ENCODE measurements at regions not wholly inside any gene's neighbourhood (a gene's known extent, or its start where the extent isn't known, plus 50 kb on each side); places are given as distances from the start of the nearest gene placed in this dataset.
"Not testable (repeated sequence)": the region's sequence is repeated elsewhere in the genome, so short reads cannot be mapped to it uniquely, and the experiment has no call there.

DNA sequence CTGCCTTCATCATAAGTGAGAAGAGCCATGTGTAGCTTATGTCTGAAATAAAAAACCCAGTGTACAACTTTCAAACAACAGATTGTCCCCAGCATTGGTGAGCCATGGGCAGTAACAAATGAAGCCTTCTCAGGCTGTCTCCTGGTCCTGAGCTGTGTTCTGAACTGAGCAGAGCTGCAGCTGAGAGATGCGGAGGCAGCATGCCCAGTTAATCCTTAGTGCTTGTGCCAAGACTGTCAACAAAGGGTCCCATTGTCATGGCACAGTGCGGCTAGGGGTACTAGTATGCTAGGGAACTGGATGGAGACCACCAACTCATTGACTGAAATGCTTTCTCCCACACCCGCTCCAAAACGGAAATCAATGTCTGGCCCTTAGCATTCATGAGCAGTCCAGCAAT, 154.3 kb downstream of the RMST start:
- DNase-seq, result no peak
- no peaks in the 10 kb centered on the region for H3K36me3 ChIP-seq
- no peaks in the 10 kb centered on the region for H3K9me3 ChIP-seq
- no peak overlapping the region for H3K4me3 ChIP-seq
- no peaks in the 10 kb centered on the region for H3K27me3 ChIP-seq

DNA sequence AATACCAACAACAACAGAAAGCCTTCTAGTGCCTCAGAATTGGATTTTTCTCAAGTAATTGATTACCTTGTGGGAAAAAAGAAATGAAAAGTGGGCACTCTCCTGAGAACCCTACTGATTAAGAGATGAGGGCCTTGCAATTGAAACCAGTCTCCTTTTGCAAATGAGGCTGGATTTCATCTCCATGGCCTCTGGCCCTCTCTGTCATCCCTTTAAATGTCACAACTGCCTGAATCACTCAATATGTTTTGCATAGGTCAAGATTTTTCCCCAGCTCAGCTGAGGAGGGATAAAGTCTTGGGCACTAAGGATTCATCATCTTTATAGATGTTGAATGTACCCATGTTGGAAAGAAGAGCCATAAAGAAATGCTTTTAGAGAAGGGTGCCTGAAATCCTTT, 166.4 kb downstream of the RMST start:
- Histone ChIP-seq H3K36me3 (no peaks in the 10 kb centered on the region), H3K27me3 (no peaks in the 10 kb centered on the region), H3K9me3 (no peaks in the 10 kb centered on the region), H3K4me3 (no peak overlapping the region)
- no peak for DNase-seq

DNA sequence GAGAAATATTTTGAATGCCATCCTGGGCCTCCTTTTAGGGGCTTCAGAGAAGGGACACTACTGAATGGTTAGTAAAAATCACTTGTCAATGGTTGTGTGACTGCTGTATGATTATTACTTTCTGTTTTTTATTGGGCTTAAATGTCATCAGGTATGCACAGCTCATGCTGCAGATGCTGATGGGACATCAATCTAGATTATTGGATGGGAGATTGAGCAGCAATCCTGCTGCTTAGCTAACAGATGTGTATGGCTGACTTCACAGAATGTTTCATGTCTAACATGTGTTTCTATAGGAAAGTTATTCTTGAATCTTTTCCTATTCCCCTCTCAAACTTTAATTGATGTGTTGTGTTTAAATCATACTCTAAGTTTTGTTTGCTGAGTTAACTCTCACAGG, 166.8 kb downstream of the RMST start:
- H3K9me3 ChIP-seq, result no peaks in the 10 kb centered on the region
- no peaks in the 10 kb centered on the region for H3K36me3 ChIP-seq
- H3K27me3 ChIP-seq, result no peaks in the 10 kb centered on the region
- no peak for DNase-seq
- no peak overlapping the region for H3K4me3 ChIP-seq

GRCh38 chr12:97630356-97630755, 167.8 kb downstream of the RMST start:
- no peak for DNase-seq
- Histone ChIP-seq H3K9me3 (no peaks in the 10 kb centered on the region), H3K36me3 (no peaks in the 10 kb centered on the region), H3K4me3 (no peak overlapping the region), H3K27me3 (no peaks in the 10 kb centered on the region)

- no peak overlapping the region for H3K4me3 ChIP-seq
- H3K9me3 ChIP-seq, result no peaks in the 10 kb centered on the region
- DNase-seq, result no peak
- no peaks in the 10 kb centered on the region for H3K36me3 ChIP-seq
- no peaks in the 10 kb centered on the region for H3K27me3 ChIP-seq
Measured at GRCh38 chr12:97630875-97631274, 168.3 kb downstream of the RMST start.

GRCh38 chr12:97637770-97638169, 175.2 kb downstream of the RMST start:
- no peaks in the 10 kb centered on the region for H3K27me3 ChIP-seq
- H3K4me3 ChIP-seq, result no peak overlapping the region
- H3K36me3 ChIP-seq, result no peaks in the 10 kb centered on the region
- DNase-seq, result no peak
- no peaks in the 10 kb centered on the region for H3K9me3 ChIP-seq

- Histone ChIP-seq H3K4me3 (no peak overlapping the region), H3K27me3 (no peaks in the 10 kb centered on the region), H3K9me3 (no peaks in the 10 kb centered on the region), H3K36me3 (no peaks in the 10 kb centered on the region)
- no peak for DNase-seq
Measured at GRCh38 chr12:97638739-97639138, 176.1 kb downstream of the RMST start.

DNA sequence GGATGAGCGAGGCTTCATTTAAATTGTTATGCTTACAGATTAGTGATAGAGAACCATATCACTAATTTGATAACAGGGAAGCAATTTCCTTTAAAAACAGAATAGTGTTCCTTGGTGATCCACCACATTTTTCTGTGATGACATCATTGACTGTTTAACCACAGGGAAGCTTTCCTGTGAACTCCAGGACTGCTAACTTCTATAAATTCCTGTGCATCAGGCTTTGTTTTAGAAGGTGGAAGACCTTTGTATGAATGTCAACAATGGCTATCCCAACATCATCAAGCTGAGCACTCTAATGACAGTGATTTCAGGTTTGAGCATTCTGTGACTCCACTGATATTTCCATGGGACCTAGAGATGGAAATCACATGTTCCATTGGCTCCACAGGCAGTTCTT, 177.1 kb downstream of the RMST start:
- Histone ChIP-seq H3K9me3 (no peaks in the 10 kb centered on the region), H3K4me3 (no peak overlapping the region), H3K27me3 (no peaks in the 10 kb centered on the region), H3K36me3 (no peaks in the 10 kb centered on the region)
- DNase-seq, result no peak

GRCh38 chr12:97640826-97641225, 178.2 kb downstream of the RMST start:
- Histone ChIP-seq H3K4me3 (no peak overlapping the region), H3K27me3 (no peaks in the 10 kb centered on the region), H3K9me3 (no peaks in the 10 kb centered on the region), H3K36me3 (no peaks in the 10 kb centered on the region)
- DNase-seq, result no peak

DNA sequence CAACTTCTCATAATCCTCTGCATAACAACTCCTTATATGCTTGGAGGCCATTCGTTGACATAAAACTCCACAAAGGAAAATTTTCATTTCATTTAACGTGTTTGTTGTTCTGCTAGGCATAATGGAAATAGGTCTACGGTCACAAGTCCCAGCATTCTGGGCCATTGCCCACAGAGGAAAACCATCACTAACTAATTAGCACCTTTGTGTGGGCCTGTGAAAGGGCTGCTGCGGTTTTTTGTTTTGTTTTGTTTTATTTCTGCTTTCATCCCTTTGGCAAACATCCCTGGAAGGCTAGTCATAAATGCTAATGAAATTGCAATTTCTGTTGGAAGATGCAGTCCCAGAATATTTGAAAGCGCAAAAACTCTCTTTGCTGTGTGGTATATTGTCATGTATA, 180.3 kb downstream of the RMST start:
- no peaks in the 10 kb centered on the region for H3K27me3 ChIP-seq
- no peaks in the 10 kb centered on the region for H3K36me3 ChIP-seq
- DNase-seq, result no peak
- H3K4me3 ChIP-seq, result no peak overlapping the region
- no peaks in the 10 kb centered on the region for H3K9me3 ChIP-seq

- H3K36me3 ChIP-seq, result no peaks in the 10 kb centered on the region
- H3K27me3 ChIP-seq, result no peaks in the 10 kb centered on the region
- no peaks in the 10 kb centered on the region for H3K9me3 ChIP-seq
- no peak for DNase-seq
- no peak overlapping the region for H3K4me3 ChIP-seq
Measured at GRCh38 chr12:97643924-97644323, 181.3 kb downstream of the RMST start.

GRCh38 chr12:97645726-97646125, 183.1 kb downstream of the RMST start:
- no peaks in the 10 kb centered on the region for H3K27me3 ChIP-seq
- no peaks in the 10 kb centered on the region for H3K36me3 ChIP-seq
- no peak overlapping the region for H3K4me3 ChIP-seq
- no peak for DNase-seq
- H3K9me3 ChIP-seq, result no peaks in the 10 kb centered on the region

GRCh38 chr12:97647142-97647541, 184.5 kb downstream of the RMST start:
- no peaks in the 10 kb centered on the region for H3K9me3 ChIP-seq
- no peaks in the 10 kb centered on the region for H3K27me3 ChIP-seq
- no peaks in the 10 kb centered on the region for H3K36me3 ChIP-seq
- no peak overlapping the region for H3K4me3 ChIP-seq
- DNase-seq, result no peak

DNA sequence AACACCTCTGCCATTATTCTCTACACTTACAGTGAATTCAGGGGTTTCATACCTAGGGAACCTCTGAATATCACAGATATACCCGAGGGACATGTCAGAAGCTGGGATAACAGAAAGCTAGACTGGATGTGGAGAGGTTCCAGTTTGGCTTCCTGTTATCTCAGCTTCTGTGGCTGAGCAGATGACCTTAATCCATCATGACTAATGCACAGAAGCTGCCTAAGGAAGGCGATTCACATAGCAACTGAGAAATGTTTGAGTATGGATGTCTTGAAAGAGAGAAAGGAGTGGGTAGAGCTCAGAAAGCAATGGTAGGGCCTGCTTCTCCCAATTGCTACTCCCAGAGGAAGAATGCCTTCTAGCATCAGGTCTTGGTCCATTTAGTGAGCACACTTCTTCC, 187.6 kb downstream of the RMST start:
- Histone ChIP-seq H3K27me3 (no peaks in the 10 kb centered on the region), H3K9me3 (no peaks in the 10 kb centered on the region), H3K4me3 (no peak overlapping the region), H3K36me3 (no peaks in the 10 kb centered on the region)
- peak; percentile 1 for DNase-seq

DNA sequence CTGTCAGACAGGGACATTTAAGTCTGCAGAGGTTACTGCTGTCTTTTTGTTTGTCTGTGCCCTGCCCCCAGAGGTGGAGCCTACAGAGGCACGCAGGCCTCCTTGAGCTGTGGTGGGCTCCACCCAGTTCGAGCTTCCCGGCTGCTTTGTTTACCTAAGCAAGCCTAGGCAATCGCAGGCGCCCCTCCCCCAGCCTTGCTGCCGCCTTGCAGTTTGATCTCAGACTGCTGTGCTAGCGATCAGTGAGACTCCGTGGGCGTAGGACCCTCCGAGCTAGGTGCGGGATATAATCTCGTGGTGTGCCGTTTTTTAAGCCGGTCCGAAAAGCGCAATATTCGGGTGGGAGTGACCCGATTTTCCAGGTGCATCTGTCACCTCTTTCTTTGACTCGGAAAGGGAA, 193.9 kb downstream of the RMST start:
- DNase-seq, H3K4me3 ChIP-seq, H3K27me3 ChIP-seq: not testable (repeated sequence)

GRCh38 chr12:97659117-97659880, 196.7 kb downstream of the RMST start:
- DNase-seq, result no peak

More for the DNA sequence above, 193.9 kb downstream of the RMST start:
- not testable (repeated sequence) for H3K36me3 ChIP-seq, H3K9me3 ChIP-seq

DNA sequence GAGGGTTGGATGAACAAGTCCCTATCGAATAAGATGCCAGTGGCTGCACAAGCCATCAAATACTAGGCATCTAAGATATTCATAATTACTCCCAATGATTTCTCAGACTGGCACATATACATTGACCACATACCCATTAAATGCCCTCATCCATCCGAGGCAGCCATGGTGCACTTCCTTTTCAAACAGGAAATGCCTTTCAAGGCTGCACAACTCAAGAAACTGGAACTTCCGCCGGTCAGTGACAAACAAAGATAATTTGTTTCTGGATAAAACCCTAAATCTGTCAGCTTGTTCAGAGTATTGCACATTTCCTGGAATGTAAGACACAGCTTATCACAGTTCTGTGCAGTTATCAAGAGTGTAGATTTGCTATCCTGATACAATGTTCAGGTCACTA, 203.7 kb downstream of the RMST start:
- no peak overlapping the region for H3K4me3 ChIP-seq
- H3K36me3 ChIP-seq, result no peaks in the 10 kb centered on the region
- H3K27me3 ChIP-seq, result no peaks in the 10 kb centered on the region
- no peak for DNase-seq
- no peaks in the 10 kb centered on the region for H3K9me3 ChIP-seq

More at GRCh38 chr12:97659117-97659880, 196.7 kb downstream of the RMST start:
- no peak overlapping the region for H3K4me3 ChIP-seq
- H3K27me3 ChIP-seq, result no peaks in the 10 kb centered on the region
- no peaks in the 10 kb centered on the region for H3K36me3 ChIP-seq
- no peaks in the 10 kb centered on the region for H3K9me3 ChIP-seq

DNA sequence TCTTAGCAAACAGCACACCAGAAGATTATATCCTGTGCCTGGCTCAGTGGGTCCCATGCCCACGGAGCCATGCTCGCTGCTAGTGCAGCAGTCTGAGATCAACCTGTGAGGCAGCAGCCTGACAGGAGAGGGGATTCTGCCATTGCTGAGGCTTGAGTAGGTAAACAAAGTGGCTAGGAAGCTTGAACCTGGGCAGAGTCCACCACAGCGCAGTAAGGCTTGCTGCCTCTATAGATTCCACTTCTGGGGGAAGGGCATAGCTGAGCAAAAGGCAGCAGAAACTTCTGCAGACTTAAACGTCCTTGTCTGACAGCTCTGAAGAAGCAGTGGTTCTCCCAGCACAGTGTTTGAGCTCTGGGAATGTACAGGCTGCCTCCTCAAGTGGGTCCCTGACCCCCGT, 210.3 kb downstream of the RMST start:
- no peak for DNase-seq
- H3K9me3 ChIP-seq, result no peaks in the 10 kb centered on the region
- H3K36me3 ChIP-seq, result no peaks in the 10 kb centered on the region
- no peaks in the 10 kb centered on the region for H3K27me3 ChIP-seq
- no peak overlapping the region for H3K4me3 ChIP-seq

- no peak for DNase-seq
- H3K4me3 ChIP-seq, result no peak overlapping the region
- no peaks in the 10 kb centered on the region for H3K36me3 ChIP-seq
- H3K27me3 ChIP-seq, result no peaks in the 10 kb centered on the region
- H3K9me3 ChIP-seq, result no peaks in the 10 kb centered on the region
Measured at GRCh38 chr12:97680751-97681150, 218.1 kb downstream of the RMST start.
